HG03460 (cell line): ENCODE measurements at regions not wholly inside any gene's neighbourhood (a gene's known extent, or its start where the extent isn't known, plus 50 kb on each side); places are given as distances from the start of the nearest gene placed in this dataset.
A peak's percentile ranks its signal among the peaks of the same experiment; 100 is the strongest.

Source experiments
- ATAC-seq: cut with Tn5 transposase; IDR thresholded peaks from one replicate; pipeline ENCODE4 v1.9.1; 2021; ENCODE audit not compliant: unreplicated experiment

GRCh38 chr3:31137718-31138465, 243.4 kb upstream of the GADL1 start:
- ATAC-seq = no peak

- ATAC-seq = no peak
These were observed 246.0 kb upstream of the GADL1 start for GRCh38 chr3:31140470-31140869.

- no peak for ATAC-seq
These were observed 247.7 kb upstream of the GADL1 start for GRCh38 chr3:31142139-31142538.

GRCh38 chr3:31142543-31142942, 248.1 kb upstream of the GADL1 start:
- ATAC-seq = no peak

- ATAC-seq = no peak
These were observed 250.6 kb upstream of the GADL1 start for GRCh38 chr3:31145062-31145461.

- ATAC-seq = no peak
These were observed 253.1 kb upstream of the GADL1 start for GRCh38 chr3:31147550-31147949.

- ATAC-seq = peak; percentile 73
These were observed 262.7 kb upstream of the GADL1 start for GRCh38 chr3:31157047-31157694.

GRCh38 chr3:31157893-31158620, 263.6 kb upstream of the GADL1 start:
- no peak for ATAC-seq

GRCh38 chr3:31159331-31160039, 265.0 kb upstream of the GADL1 start:
- no peak for ATAC-seq

- no peak for ATAC-seq
These were observed 267.4 kb upstream of the GADL1 start for GRCh38 chr3:31161889-31162288.

- no peak for ATAC-seq
These were observed 269.9 kb upstream of the GADL1 start for GRCh38 chr3:31164381-31164780.

- ATAC-seq = no peak
These were observed 271.0 kb upstream of the GADL1 start for GRCh38 chr3:31165399-31165860.

- ATAC-seq = no peak
These were observed 271.9 kb upstream of the GADL1 start for GRCh38 chr3:31166249-31166885.

GRCh38 chr3:31167666-31168065, 273.2 kb upstream of the GADL1 start:
- no peak for ATAC-seq

- no peak for ATAC-seq
These were observed 276.6 kb upstream of the GADL1 start for GRCh38 chr3:31170932-31171670.

GRCh38 chr3:31172336-31172735, 277.9 kb upstream of the GADL1 start:
- ATAC-seq = no peak

GRCh38 chr3:31173118-31173718, 278.8 kb upstream of the GADL1 start:
- no peak for ATAC-seq

- ATAC-seq = no peak
These were observed 279.6 kb upstream of the GADL1 start for GRCh38 chr3:31174079-31174478.

GRCh38 chr3:31176045-31176444, 281.6 kb upstream of the GADL1 start:
- ATAC-seq = no peak

- ATAC-seq = no peak
These were observed 284.0 kb upstream of the GADL1 start for GRCh38 chr3:31178467-31178866.
